HEK293T (cell line): ENCODE measurements at regions not wholly inside any gene's neighbourhood (a gene's known extent, or its start where the extent isn't known, plus 50 kb on each side); places are given as distances from the start of the nearest gene placed in this dataset.

ENCODE experiments used
- CTCF ChIA-PET: fragments of 350-600 bp; formaldehyde crosslinking; extraction: SDS; loops from one replicate; lab custom pipeline; 2021; ENCODE audit warnings: antibody characterized with exemption, inconsistent platforms; lab: Yijun Ruan, JAX
- POLR2A ChIA-PET: fragments of 350-600 bp; formaldehyde crosslinking; extraction: SDS; loops from one replicate; lab custom pipeline; 2020; ENCODE audit warnings: antibody characterized with exemption, inconsistent platforms; lab: Yijun Ruan, JAX
- DNase-seq: peaks from one replicate; pipeline ENCODE4 v3.0.0; 2012; ENCODE audit warnings: mixed read lengths; ENCODE audit errors: extremely low spot score
- ARNT ChIP-seq: fragments of 450-650 bp; IDR thresholded peaks from 2 replicates; pipeline ENCODE4 v1.6.1; 2017; ENCODE audit warnings: mild to moderate bottlenecking
- BHLHE40 ChIP-seq: fragments of 450-650 bp; IDR thresholded peaks from 2 replicates; pipeline ENCODE4 v1.6.1; 2016; ENCODE audit warnings: mild to moderate bottlenecking, moderate library complexity, borderline replicate concordance
- CTBP1 ChIP-seq: fragments of 450-650 bp; IDR thresholded peaks from 2 replicates; pipeline ENCODE4 v1.6.1; 2016; ENCODE audit warnings: borderline replicate concordance
- ELF4 ChIP-seq: fragments of 450-650 bp; IDR thresholded peaks from 2 replicates; pipeline ENCODE4 v1.6.1; 2017; ENCODE audit warnings: antibody characterized with exemption
- FOXA1 ChIP-seq: fragments of 450-650 bp; IDR thresholded peaks from 2 replicates; pipeline ENCODE4 v1.6.1; 2016; ENCODE audit warnings: mild to moderate bottlenecking
- FOXK2 ChIP-seq: fragments of 450-650 bp; IDR thresholded peaks from 2 replicates; pipeline ENCODE4 v1.6.1; 2016; ENCODE audit warnings: mild to moderate bottlenecking
- FOXM1 ChIP-seq: fragments of 450-650 bp; IDR thresholded peaks from 2 replicates; pipeline ENCODE4 v1.6.1; 2017; ENCODE audit warnings: mild to moderate bottlenecking, borderline replicate concordance
- HDGF ChIP-seq: fragments of 450-650 bp; IDR thresholded peaks from 2 replicates; pipeline ENCODE4 v1.6.1; 2017; ENCODE audit warnings: antibody characterized with exemption, borderline replicate concordance
- L3MBTL2 ChIP-seq: fragments of 450-650 bp; conservative IDR thresholded peaks from 2 replicates; pipeline ENCODE4 v1.6.1; 2016; ENCODE audit warnings: mild to moderate bottlenecking
- LEF1 ChIP-seq: fragments of 450-650 bp; IDR thresholded peaks from 2 replicates; pipeline ENCODE4 v1.6.1; 2017; ENCODE audit warnings: mild to moderate bottlenecking, borderline replicate concordance
- NFRKB ChIP-seq: fragments of 450-650 bp; IDR thresholded peaks from 2 replicates; pipeline ENCODE4 v1.6.1; 2016; ENCODE audit warnings: mild to moderate bottlenecking, moderate library complexity
- SP1 ChIP-seq: fragments of 450-650 bp; IDR thresholded peaks from 2 replicates; pipeline ENCODE4 v1.6.1; 2017
- SUZ12 ChIP-seq: fragments of 450-650 bp; IDR thresholded peaks from 2 replicates; pipeline ENCODE4 v1.6.1; 2016; ENCODE audit warnings: mild to moderate bottlenecking
- TARDBP ChIP-seq: fragments of 450-650 bp; IDR thresholded peaks from 2 replicates; pipeline ENCODE4 v1.6.1; 2016
- ZNF384 ChIP-seq: fragments of 450-650 bp; IDR thresholded peaks from 2 replicates; pipeline ENCODE4 v1.6.1; 2016
- TF ChIP-seq, protein P1 (sequence below): fragments of 450-650 bp; IDR thresholded peaks from 2 replicates; pipeline ENCODE4 v1.6.1; 2016

DNA sequence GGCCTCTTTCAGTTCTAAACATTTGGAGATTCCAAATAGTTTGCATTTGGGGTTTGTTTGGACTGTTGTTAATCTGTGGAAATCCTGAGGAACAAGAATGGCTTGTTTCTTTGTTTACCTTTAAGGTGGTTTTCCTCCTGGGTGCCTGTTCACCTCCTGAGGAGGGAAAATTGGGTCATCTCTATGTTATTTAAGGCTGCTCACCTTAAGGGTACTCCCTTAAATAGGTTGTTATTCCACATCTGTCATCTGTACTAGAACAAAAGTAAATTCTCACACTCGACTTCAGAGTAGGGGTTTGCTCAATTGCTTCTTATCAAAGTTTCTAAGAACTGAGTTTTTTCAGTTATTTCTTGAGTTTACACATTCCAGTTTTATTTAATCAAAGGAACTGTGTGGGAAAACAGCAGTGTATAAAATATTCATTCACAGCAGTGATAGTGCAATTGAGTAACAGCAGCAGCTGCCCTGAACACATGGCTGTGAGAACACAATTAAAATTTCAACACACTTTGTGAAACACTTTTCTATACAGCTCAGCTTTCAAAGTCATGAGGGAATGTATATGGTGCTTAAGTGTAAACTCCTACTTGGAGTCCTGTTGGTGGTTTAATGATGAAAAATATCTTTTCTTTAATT lies 238.5 kb upstream of the PGRMC2 start:
- TF ChIP-seq SUZ12: no peak
- TF ChIP-seq LEF1: no peak
- no peak for TF ChIP-seq BHLHE40
- TF ChIP-seq FOXK2: no peak
- no peak for TF ChIP-seq NFRKB
- no peak for TF ChIP-seq ELF4
- no peak for TF ChIP-seq SP1
- no peak for TF ChIP-seq CTBP1
- TF ChIP-seq, protein P1, sequence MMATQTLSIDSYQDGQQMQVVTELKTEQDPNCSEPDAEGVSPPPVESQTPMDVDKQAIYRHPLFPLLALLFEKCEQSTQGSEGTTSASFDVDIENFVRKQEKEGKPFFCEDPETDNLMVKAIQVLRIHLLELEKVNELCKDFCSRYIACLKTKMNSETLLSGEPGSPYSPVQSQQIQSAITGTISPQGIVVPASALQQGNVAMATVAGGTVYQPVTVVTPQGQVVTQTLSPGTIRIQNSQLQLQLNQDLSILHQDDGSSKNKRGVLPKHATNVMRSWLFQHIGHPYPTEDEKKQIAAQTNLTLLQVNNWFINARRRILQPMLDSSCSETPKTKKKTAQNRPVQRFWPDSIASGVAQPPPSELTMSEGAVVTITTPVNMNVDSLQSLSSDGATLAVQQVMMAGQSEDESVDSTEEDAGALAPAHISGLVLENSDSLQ: no peak
- no peak for TF ChIP-seq FOXM1
- TF ChIP-seq FOXA1: no peak
- no peak for TF ChIP-seq HDGF
- no peak for TF ChIP-seq ZNF384
- no peak for TF ChIP-seq TARDBP
- CTCF ChIA-PET: no interaction called here
- no peak for DNase-seq
- POLR2A ChIA-PET: no interaction called here

DNA sequence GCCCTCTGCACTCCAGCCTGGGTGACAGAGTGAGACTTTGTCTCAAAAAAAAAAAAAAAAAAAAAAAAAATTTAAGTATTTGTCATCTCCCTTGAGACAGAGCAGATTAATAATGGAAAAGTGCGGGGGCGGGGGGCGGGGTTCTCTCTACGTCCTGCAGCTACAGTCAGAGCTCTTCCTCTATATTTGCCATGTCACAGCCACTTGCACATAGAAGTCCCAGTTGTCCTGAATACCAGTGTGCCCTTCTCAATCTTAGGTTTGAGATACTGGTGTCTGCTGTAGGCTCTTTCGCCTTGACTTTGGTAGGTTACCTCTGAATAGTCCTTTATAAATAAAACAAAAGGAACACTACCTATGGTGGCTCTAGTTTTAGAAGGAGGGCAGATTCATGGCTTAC lies 237.8 kb upstream of the PGRMC2 start:
- POLR2A ChIA-PET: no interaction called here
- CTCF ChIA-PET: interaction anchor here (0.7 kb wide), 1 partner anchor 72 kb away, joined by 3 read pairs; no protein-coding TSS in a partner anchor
- DNase-seq: no peak
- TF ChIP-seq FOXK2 (no peak), FOXM1 (no peak), CTBP1 (no peak), TARDBP (no peak), NFRKB (no peak), L3MBTL2 (no peak), LEF1 (no peak), ARNT (no peak), ZNF384 (no peak), SUZ12 (no peak)

DNA sequence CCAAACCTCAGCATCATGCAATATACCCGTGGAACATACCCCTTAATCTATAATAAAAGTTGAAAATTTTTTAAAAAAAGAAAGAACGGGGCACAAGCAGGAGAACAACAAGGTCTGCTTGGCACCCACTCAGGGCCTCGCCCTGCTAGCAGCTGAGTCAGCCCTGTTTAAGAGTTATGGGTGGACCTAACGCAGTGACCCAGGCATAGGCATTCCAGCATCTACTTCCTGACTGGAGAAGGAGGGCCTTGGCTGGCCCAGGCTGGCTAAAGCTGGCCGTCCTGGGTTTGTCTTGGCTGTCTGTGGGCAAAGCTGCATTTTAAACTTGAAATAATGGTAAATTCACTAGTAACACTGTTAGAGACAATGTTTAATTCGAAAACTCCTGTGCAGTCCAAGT lies 236.7 kb upstream of the PGRMC2 start:
- no peak for DNase-seq
- CTCF ChIA-PET: no interaction called here
- TF ChIP-seq HDGF (no peak), ARNT (no peak), FOXK2 (no peak)
- POLR2A ChIA-PET: interaction anchor here (0.7 kb wide), 1 partner anchor 9 kb away, joined by 3 read pairs; no protein-coding TSS in a partner anchor

DNA sequence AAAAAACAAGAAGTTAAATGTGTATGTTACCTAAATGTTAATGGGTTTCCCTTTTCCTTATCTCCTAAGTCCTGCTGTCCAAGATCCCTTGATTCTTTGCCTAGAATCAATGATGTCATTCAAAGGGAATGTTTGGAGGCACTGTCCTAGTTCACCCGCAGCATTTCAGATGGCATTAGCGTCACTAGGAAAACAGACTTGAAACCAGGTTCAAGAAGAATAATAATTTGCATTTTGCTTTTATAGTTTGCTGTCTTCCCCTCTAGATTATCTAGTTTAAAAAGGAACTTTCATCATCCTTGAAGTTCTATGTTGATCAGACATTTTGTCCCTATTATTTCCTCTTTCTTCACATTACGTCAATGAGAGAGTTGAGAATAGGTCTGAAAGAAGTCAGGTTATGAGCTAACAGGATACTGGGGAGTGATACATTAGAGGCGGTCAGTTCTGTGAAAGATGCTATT lies 234.1 kb upstream of the PGRMC2 start:
- DNase-seq: no peak
- POLR2A ChIA-PET: no interaction called here
- TF ChIP-seq ARNT (no peak), FOXM1 (no peak), ELF4 (no peak), FOXA1 (no peak), ZNF384 (no peak), SUZ12 (no peak), LEF1 (no peak)
- CTCF ChIA-PET: no interaction called here

DNA sequence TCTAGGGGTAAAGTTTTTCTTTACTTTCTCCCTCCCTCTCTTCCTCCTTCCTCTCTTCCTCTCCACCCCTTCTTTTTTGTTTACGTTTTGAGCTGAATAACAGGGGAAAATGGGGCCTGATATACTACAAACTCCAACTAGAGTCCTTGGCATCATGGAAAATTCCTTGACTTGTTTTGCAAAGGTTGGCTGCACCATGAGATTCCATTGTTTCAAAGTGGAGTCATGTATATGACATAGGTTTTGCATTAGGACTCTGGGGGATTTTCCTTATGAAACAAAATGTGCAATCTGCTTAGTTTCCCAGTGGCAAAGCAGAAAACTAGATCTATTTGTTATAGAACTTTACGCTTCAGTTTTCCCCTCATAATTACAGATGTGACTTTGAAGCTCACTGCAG lies 233.5 kb upstream of the PGRMC2 start:
- no peak for DNase-seq
- TF ChIP-seq SUZ12 (no peak), FOXM1 (no peak), NFRKB (no peak), FOXA1 (no peak), LEF1 (no peak), ARNT (no peak), L3MBTL2 (no peak), BHLHE40 (no peak), ZNF384 (no peak)
- ChIA-PET CTCF (no interaction called here), POLR2A (interaction anchor here (1.2 kb wide), 1 partner anchor 32 kb away, joined by 5 read pairs; no protein-coding TSS in a partner anchor)

DNA sequence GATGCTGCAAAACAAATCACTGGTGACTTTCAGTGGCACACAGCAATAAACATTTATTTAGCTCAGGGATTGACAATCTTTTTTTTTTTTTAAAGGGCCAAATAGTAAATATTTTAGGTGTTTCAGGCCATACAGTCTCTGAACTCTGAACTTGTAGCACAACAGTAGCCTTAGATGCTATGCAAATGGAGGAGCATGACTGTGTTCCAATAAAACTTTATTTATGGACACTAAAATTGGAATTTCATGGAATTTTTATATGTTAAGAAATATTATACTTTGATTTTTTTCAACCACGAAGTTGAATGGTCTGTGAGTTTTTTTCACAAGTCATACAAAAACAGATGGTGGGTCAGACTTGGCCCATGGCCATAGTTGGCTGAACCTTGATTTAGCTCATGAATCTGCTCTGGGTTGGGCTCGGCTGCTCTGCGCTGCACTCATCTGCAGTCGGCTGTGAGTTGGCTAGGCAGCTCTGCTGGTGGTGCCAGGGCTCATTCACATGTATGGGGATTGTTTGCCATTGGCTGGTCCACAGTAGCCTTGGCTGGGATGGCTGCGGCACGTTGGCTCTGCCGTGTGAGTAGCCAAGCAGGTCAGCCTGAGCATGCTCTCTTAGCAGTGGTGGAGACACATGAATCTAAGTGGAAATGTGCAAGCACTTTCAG lies 231.7 kb upstream of the PGRMC2 start:
- no peak for DNase-seq
- CTCF ChIA-PET: interaction anchor here (0.6 to 0.9 kb wide), 4 partner anchors 8 to 616 kb away, joined by 3 to 6 read pairs (median 4); no protein-coding TSS in a partner anchor
- TF ChIP-seq SUZ12 (no peak), CTBP1 (no peak), ELF4 (no peak), BHLHE40 (no peak), FOXA1 (no peak)
- TF ChIP-seq, protein P1: no peak
- POLR2A ChIA-PET: interaction anchor here (0.9 kb wide), 1 partner anchor 458 kb away, joined by 3 read pairs; the partner anchor contains the start of gene LARP1B
